VCaP (cell line): ENCODE measurements at regions not wholly inside any gene's neighbourhood (a gene's known extent, or its start where the extent isn't known, plus 50 kb on each side); places are given as distances from the start of the nearest gene placed in this dataset.
"Not testable (repeated sequence)": the region's sequence is repeated elsewhere in the genome, so short reads cannot be mapped to it uniquely, and the experiment has no call there.

Source experiments
- H3K27ac ChIP-seq: fragments of 450-650 bp; 2 replicates; pipeline ENCODE4 v1.5.1; 2017
- CTCF ChIP-seq: fragments of 450-650 bp; conservative IDR thresholded peaks from 2 replicates; pipeline ENCODE4 v1.5.1; 2017; ENCODE audit warnings: mild to moderate bottlenecking, moderate library complexity

- no peak for TF ChIP-seq CTCF
These were observed 1204.0 kb upstream of the ADGRB3 start for GRCh38 chr6:67431076-67431475.

GRCh38 chr6:67426686-67427085 lies 1208.4 kb upstream of the ADGRB3 start:
- H3K27ac ChIP-seq, result not testable (repeated sequence)

More at GRCh38 chr6:67431076-67431475, 1204.0 kb upstream of the ADGRB3 start:
- no peak overlapping the region for H3K27ac ChIP-seq

GRCh38 chr6:67412035-67412434 lies 1223.0 kb upstream of the ADGRB3 start:
- peak overlapping the region; percentile 88 for H3K27ac ChIP-seq
- TF ChIP-seq CTCF, result no peak

- TF ChIP-seq CTCF, result no peak
- peak overlapping the region; percentile 88 for H3K27ac ChIP-seq
These were observed 1224.0 kb upstream of the ADGRB3 start for GRCh38 chr6:67411036-67411435.

- no peak for TF ChIP-seq CTCF
- no peak overlapping the region for H3K27ac ChIP-seq
These were observed 1240.8 kb upstream of the ADGRB3 start for GRCh38 chr6:67394254-67394653.

GRCh38 chr6:67393356-67393755 lies 1241.7 kb upstream of the ADGRB3 start:
- H3K27ac ChIP-seq, result no peak overlapping the region
- TF ChIP-seq CTCF, result no peak

GRCh38 chr6:67391955-67392354 lies 1243.1 kb upstream of the ADGRB3 start:
- no peak for TF ChIP-seq CTCF
- no peak overlapping the region for H3K27ac ChIP-seq

GRCh38 chr6:67369679-67370078 lies 1265.4 kb upstream of the ADGRB3 start:
- TF ChIP-seq CTCF, result no peak
- H3K27ac ChIP-seq, result no peak overlapping the region
